ENCODE measurements at regions not wholly inside any gene's neighbourhood (a gene's known extent, or its start where the extent isn't known, plus 50 kb on each side); places are given as distances from the start of the nearest gene placed in this dataset.

- no peak for TF ChIP-seq CTCF (conservative IDR thresholded peaks at IDR 0.05; ENCODE audit: low read depth, low read length)
- TF ChIP-seq EZH2 (IDR thresholded peaks at IDR 0.05; ENCODE audit: borderline replicate concordance, low read depth, low read length, poor library complexity, severe bottlenecking) = no peak
Measured at GRCh38 chr16:20259541-20259940, 67.8 kb downstream of the GP2 start.

Data from A673 (cell line).